GM12892 (cell line): ENCODE measurements at regions not wholly inside any gene's neighbourhood (a gene's known extent, or its start where the extent isn't known, plus 50 kb on each side); places are given as distances from the start of the nearest gene placed in this dataset.

ENCODE experiments used
- POLR2A ChIP-seq: IDR thresholded peaks from 2 replicates; pipeline ENCODE4 v1.6.1; 2011; ENCODE audit warnings: low read depth, low read length, control low read depth
- POLR2AphosphoS5 ChIP-seq: IDR thresholded peaks from 2 replicates; pipeline ENCODE4 v1.6.1; 2011; ENCODE audit warnings: low read depth, low read length, control low read depth

GRCh38 chr12:127785540-127785939 lies 481.4 kb upstream of the TMEM132C start:
- TF ChIP-seq POLR2A: no peak
- no peak for TF ChIP-seq POLR2AphosphoS5
